ENCODE measurements at regions not wholly inside any gene's neighbourhood (a gene's known extent, or its start where the extent isn't known, plus 50 kb on each side); places are given as distances from the start of the nearest gene placed in this dataset.
"Not testable (repeated sequence)": the region's sequence is repeated elsewhere in the genome, so short reads cannot be mapped to it uniquely, and the experiment has no call there.

DNA sequence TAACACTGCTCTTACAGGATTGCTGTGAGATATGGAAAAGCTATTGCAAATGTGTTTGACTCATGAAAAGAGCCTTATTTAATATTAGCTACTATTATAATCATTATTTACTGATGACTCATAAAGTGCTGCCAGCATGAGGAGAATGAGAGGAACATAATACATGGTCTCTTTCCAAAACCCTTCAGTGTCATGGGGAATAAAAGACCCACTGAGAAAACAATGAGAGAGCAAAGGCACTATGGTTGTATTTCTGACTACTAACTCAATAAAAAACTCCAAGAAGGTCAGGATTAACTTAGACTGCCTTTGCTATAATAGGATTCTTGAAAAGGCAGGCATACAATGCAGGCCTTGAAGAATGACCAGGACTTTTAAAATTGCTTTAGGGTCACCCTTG is 633.5 kb downstream of the DTWD2 start:
- TF ChIP-seq POLR2A (IDR thresholded peaks at IDR 0.05; ENCODE audit: low read length) (no peak), GATA1 (IDR thresholded peaks at IDR 0.05; ENCODE audit: low read depth, low read length) (no peak)
- DNase-seq = no peak

DNA sequence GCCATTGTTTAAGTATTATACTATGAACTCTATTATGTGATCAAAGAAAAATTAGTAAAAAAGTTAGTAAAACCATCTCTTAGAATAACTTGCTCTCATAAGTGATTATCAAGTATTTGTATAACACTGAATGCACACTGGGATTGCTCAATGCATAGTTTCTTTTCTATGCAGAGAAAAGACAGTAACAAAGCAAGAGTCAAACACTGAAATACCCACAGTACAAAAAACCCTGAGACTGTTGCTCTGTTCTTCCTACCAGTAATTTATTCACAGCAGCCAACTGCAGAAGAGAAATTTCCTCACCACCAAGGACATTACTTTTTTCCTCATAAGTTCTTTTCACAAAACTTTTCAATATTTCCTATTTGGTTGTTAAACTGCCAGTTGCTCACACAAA is 634.4 kb downstream of the DTWD2 start:
- no peak for DNase-seq
- TF ChIP-seq POLR2A (IDR thresholded peaks at IDR 0.05; ENCODE audit: low read length) = no peak
- TF ChIP-seq GATA1 (IDR thresholded peaks at IDR 0.05; ENCODE audit: low read depth, low read length) = no peak

DNA sequence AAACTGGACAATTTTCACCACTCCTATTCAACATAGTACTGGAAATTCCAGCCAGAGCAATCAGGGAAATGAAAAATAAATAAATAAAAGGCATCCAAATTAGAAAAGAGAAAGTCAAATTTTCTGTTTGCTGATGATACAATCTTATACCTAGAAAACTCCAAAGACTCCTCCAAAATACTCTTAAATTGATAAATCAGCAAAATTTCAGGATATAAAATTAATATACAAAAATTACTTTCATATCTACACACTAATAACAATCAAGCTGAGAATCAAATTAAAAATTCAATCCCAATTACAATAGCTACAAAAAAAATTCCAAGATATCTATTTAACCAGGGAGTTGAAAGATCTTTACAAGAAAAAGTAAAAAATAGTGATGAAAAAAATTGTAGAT is 651.9 kb downstream of the DTWD2 start:
- no peak for TF ChIP-seq POLR2A (IDR thresholded peaks at IDR 0.05; ENCODE audit: low read length)
- TF ChIP-seq GATA1 (IDR thresholded peaks at IDR 0.05; ENCODE audit: low read depth, low read length) = no peak
- no peak for DNase-seq

DNA sequence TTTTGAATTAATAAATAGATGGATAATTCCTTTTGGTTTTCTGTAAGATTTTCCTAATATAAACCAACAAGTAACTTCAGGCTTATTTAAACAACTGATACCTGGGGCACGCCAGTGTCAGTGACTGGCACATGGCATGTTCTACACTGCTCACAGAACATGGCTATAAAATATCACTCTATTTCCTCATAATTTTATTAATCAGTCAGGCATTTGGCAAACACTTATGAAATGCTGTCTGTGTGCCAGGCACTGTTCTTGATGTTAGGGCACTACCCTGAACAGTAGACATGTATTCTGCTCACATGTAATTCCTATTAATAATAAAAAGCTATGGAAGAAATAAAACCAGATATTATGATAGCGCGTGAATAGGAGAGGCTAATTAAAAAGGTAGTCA is 661.0 kb downstream of the DTWD2 start:
- TF ChIP-seq GATA1 (IDR thresholded peaks at IDR 0.05; ENCODE audit: low read depth, low read length) = no peak
- TF ChIP-seq POLR2A (IDR thresholded peaks at IDR 0.05; ENCODE audit: low read length) = no peak

DNA sequence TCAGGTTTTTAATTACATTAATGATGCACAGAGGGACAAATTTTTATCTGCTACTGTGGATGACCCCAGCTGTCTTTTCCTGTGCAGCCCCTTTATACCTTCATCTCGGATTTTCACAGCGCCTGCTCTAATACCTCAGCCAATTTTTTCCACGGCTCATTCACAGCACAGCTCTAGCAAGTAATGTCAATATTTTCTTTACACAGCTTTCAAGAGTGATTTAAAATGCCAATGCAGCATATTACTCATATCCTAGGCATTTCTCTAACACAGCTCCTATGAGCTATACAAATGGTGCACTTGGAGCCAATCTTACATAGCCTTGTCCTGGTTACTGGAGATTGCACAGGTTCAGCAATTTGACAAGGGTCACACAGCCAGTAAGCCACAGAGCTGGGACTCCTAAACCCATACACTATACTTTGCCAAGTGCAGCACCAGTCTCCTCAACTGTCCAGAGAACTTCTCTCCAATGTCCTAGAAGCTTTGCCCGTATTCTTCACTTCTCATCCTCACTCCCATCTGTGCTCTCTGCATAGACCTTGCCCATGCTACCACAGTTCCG is 661.8 kb downstream of the DTWD2 start:
- TF ChIP-seq POLR2A (IDR thresholded peaks at IDR 0.05; ENCODE audit: low read length) (no peak), GATA1 (IDR thresholded peaks at IDR 0.05; ENCODE audit: low read depth, low read length) (no peak)
- no peak for DNase-seq

More for the DNA sequence above, 661.0 kb downstream of the DTWD2 start:
- DNase-seq = no peak

DNA sequence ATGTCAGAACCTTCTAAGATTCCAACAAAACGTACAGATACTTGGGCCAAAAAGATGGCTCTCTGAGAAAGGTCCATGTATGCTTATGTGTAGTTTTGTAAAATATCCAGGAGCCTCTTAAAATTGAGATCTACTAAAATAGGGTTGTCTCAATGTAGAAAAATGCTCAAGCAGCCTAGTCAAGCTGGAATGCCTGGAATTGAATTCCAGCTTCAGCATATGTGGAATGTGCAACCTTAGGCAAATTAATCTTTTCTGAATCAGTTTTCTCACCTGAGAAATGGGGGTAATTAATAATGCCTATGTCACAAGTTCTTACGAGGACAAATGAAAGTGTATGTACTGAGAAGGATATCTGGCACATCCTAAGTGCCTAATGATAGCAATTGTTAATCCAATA is 662.4 kb downstream of the DTWD2 start:
- no peak for DNase-seq
- TF ChIP-seq POLR2A (IDR thresholded peaks at IDR 0.05; ENCODE audit: low read length) (no peak), GATA1 (IDR thresholded peaks at IDR 0.05; ENCODE audit: low read depth, low read length) (no peak)

DNA sequence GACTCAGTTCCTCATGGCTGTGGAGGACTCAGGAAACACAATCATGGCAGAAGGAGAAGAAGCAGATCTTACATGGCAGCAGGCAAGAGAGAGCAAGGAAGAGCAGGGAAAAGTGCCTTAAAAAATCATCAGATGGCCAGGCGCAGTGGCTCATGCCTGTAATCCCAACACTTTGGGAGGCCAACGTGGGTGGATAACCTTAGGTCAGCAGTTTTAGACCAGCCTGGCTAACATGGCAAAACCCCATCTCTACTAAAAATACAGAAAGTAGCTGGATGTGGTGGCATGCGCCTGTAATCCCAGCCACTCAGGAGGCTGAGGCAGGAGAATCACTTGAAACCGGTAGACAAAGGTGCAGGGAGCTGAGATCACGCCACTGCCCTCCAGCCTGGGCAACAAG is 664.6 kb downstream of the DTWD2 start:
- DNase-seq = not testable (repeated sequence)

DNA sequence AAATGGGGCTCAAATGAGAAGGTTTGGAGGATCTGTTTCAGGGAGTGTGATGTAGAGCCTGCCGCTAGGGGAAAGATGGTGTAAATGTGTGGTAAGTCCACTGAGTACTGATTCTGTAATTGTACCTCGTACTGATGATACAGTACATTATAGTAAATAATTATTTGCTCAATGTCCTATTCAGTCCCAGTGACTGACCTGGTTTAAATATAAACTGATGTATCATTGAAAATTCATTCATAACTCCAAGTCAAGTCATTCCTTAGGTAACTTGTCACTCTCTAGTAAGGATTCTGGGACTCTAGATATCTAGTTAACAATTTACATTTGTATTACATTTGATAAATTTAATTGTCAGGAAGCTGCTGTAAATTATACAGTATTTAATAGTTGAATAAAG is 667.3 kb downstream of the DTWD2 start:
- TF ChIP-seq POLR2A (IDR thresholded peaks at IDR 0.05; ENCODE audit: low read length) (no peak), GATA1 (IDR thresholded peaks at IDR 0.05; ENCODE audit: low read depth, low read length) (no peak)
- no peak for DNase-seq

DNA sequence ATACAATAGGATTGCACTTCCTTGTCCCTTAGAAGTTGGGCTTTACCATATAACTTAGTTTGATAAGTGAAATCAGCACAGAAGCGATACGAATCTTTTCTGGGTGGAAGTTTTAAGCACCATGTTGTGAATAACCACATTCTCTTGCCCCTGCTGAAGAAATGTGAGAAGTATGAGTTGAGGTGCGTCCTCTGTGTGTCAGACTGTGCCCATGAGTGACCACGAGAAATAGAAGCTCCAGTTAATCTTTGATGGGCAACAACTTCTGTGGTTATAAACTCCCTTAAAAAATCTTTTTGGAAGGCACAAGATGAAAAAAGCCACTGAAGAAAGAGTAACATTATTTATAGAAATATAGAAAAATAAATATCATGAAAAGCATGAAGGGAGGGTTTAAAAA is 668.2 kb downstream of the DTWD2 start:
- TF ChIP-seq GATA1 (IDR thresholded peaks at IDR 0.05; ENCODE audit: low read depth, low read length) (no peak), POLR2A (IDR thresholded peaks at IDR 0.05; ENCODE audit: low read length) (no peak)
- no peak for DNase-seq

DNA sequence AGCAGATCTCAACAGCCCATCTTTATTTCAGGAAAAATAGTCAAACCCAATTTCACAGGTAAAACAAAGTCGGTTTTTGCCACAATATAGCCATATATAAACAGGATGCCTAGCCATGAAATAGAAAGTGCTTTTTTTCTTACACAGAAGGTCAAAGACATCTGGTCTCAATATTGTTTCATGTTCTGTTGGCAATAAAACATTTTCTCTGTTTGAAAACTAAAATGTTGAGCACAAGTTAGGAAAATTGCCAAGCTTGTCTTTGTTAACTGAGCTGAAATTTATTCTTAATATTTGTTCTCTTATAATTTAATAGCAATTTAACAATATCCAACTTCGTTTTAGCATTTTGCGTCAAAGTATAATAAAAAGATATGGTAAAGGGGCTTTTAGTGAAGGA is 673.4 kb downstream of the DTWD2 start:
- DNase-seq = no peak
- TF ChIP-seq POLR2A (IDR thresholded peaks at IDR 0.05; ENCODE audit: low read length) (no peak), GATA1 (IDR thresholded peaks at IDR 0.05; ENCODE audit: low read depth, low read length) (no peak)

DNA sequence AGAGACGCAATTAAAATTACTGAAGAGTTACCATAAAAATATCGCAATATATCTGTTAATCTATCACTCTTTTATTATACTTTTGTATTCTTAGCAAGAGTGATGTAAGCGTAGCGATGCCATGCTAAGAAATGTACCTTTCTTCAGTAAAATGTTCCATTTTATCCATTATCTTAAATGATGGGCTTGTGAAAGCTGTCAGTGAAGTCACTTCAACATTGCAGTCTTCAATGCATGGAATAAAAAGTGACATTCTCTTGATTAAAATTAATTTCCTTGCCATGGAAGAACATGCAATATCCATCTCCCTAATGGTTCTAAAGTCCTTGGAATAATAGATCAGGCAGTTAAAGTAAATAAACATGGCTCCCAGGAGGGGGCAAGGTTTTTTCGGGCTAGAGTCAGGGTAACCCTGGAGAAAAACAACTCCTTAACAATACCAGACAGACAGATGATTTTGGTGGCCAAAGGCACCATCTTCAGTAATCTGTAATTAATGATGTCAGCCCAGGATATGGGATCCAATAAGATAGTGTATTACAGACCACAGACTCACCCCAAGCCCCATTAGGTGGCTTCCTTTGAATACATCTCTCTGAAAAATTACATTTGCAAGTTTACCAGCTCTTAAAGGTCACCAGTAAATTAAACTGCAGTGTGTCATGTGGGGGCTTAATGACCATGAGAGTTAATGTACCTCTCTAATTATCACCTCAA is 677.1 kb downstream of the DTWD2 start:
- DNase-seq = peak in 1 of 2 experiments; percentile 28
- TF ChIP-seq POLR2A (IDR thresholded peaks at IDR 0.05; ENCODE audit: low read length) (no peak), GATA1 (IDR thresholded peaks at IDR 0.05; ENCODE audit: low read depth, low read length) (no peak)

DNA sequence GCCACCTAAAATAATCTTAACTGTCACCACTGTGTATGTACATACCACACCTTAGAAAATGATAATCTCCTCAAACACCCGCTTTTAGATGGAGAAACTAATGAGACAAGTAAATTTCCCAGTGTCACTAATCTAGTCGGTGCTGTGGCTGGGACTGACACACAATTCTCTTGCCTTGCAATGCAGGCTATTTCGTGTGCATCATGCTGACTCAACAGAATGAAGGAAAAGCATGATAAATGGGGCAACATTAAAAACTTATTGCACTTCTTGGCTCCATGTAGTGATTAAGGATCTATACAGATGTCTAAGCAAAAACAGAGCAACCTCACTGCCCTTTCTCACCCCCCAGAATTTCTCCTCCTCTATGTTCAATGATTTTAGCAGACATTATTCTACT is 677.9 kb downstream of the DTWD2 start:
- TF ChIP-seq GATA1 (IDR thresholded peaks at IDR 0.05; ENCODE audit: low read depth, low read length) (no peak), POLR2A (IDR thresholded peaks at IDR 0.05; ENCODE audit: low read length) (no peak)
- DNase-seq = peak; percentile 83 to 85

DNA sequence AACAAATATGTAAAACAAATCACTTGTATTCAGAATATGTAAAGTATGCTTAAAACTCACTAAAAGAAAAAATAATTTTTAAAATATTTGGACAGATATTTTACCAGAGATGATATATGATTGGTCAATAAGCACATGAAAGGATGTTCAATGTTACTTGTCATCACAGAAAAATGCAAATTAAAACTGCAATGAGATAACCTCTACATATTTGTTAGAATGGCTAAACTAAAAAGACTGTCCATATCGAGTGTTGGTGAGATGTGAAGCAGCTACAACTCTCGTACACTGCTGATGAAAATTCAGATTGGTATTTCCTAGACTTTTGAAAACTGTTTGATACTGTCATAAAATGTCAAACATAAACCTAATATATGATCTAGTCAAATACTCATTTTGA is 685.1 kb downstream of the DTWD2 start:
- no peak for TF ChIP-seq POLR2A (IDR thresholded peaks at IDR 0.05; ENCODE audit: low read length)
- no peak for TF ChIP-seq GATA1 (IDR thresholded peaks at IDR 0.05; ENCODE audit: low read depth, low read length)
- DNase-seq = no peak

DNA sequence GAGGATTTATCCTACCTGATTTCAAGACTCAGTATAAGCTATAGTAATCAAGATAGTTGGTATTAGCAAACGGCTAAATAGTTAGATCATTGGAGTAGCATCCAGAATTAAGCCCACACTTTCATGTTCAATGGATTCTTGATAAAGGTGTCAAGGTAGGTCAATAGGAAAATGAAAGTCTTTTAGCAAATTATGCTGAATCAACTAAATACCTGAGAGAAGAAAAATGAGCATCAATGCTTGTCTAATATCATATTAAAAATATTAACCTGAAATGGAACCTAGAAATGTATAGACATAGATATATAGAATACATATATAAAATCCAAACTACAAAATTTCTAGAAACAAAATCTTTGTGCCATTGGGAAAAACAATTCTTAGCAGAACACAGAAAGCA is 685.6 kb downstream of the DTWD2 start:
- TF ChIP-seq GATA1 (IDR thresholded peaks at IDR 0.05; ENCODE audit: low read depth, low read length) = no peak
- no peak for TF ChIP-seq POLR2A (IDR thresholded peaks at IDR 0.05; ENCODE audit: low read length)
- no peak for DNase-seq

DNA sequence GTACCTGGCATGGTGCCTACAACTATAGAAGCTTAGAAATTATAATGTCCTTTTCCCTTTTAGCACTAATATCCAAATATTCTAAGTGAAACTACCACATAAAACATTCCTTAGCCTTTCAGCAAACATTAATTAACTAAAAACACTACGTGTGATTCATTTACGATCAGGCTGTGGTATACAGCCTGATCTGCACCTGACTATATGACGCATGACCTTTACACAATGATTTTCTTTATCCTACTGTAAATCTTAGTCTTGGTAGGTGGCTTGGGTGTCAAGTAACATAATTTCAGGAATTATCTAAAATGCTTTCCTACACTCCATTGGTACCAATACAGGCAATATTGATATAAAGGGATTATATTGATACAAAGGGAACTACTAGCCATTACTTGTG is 686.7 kb downstream of the DTWD2 start:
- no peak for DNase-seq
- TF ChIP-seq POLR2A (IDR thresholded peaks at IDR 0.05; ENCODE audit: low read length) (no peak), GATA1 (IDR thresholded peaks at IDR 0.05; ENCODE audit: low read depth, low read length) (no peak)
